CD4-positive, alpha-beta T cell treated with Interleukin-1 beta for 1 hour (primary cell): ENCODE measurements at regions not wholly inside any gene's neighbourhood (a gene's known extent, or its start where the extent isn't known, plus 50 kb on each side); places are given as distances from the start of the nearest gene placed in this dataset.
"Not testable (repeated sequence)": the region's sequence is repeated elsewhere in the genome, so short reads cannot be mapped to it uniquely, and the experiment has no call there.

Source experiments
- DNase-seq, 2 donors: peaks; one replicate each; pipeline ENCODE4 v3.0.0-alpha.2; 2020 to 2022

- not testable (repeated sequence) for DNase-seq
These were observed 1093.1 kb upstream of the DEFB115 start for GRCh38 chr20:30164389-30164788.

GRCh38 chr20:30167540-30167939 is 1089.9 kb upstream of the DEFB115 start:
- DNase-seq: no peak

GRCh38 chr20:30168025-30168799 is 1089.3 kb upstream of the DEFB115 start:
- peak; percentile 28 to 51 for DNase-seq

- DNase-seq: no peak
These were observed 1088.7 kb upstream of the DEFB115 start for GRCh38 chr20:30168800-30169138.

DNA sequence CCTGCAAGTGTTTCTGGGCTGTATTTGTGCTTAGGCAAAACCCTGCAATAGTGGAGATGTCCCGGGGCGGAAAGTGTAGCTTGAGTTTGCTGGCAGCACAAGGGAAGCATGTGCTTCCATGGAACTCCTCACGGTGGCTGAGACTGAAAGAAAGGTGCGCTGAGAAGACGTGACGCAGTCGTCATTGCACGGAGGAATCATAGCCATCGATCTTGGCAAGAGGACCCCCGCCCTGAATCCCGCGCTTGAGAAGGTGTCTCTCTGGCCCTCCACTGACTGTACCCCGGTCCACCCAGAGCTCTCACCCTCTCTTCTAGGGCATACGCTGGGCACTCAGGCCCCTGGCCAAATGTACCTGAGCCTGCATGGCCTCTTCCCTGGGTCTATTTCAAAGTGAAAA is 1081.8 kb upstream of the DEFB115 start:
- no peak for DNase-seq

- not testable (repeated sequence) for DNase-seq
These were observed 1074.3 kb upstream of the DEFB115 start for GRCh38 chr20:30183124-30183523.

GRCh38 chr20:30191785-30192184 is 1065.7 kb upstream of the DEFB115 start:
- DNase-seq: not testable (repeated sequence)

DNA sequence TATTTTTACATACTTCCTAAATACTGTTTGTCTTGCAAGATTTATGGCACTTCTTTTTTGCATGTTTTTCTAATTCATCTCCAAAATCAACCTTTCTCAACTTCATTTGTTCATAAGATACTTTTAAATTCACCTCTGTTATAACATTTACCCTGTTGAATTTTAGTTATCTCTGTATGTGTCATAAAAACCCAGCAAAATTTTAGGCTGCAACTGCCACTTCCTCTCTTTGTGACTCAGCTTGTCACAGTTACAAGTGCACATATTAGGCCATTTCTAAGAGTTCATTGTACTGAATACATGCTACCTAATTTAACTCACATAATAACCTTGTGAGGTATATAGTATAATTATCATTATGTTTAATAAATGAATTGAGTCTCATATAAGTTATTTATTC is 1023.0 kb upstream of the DEFB115 start:
- not testable (repeated sequence) for DNase-seq

GRCh38 chr20:30275073-30275472 is 982.4 kb upstream of the DEFB115 start:
- DNase-seq: not testable (repeated sequence)

DNA sequence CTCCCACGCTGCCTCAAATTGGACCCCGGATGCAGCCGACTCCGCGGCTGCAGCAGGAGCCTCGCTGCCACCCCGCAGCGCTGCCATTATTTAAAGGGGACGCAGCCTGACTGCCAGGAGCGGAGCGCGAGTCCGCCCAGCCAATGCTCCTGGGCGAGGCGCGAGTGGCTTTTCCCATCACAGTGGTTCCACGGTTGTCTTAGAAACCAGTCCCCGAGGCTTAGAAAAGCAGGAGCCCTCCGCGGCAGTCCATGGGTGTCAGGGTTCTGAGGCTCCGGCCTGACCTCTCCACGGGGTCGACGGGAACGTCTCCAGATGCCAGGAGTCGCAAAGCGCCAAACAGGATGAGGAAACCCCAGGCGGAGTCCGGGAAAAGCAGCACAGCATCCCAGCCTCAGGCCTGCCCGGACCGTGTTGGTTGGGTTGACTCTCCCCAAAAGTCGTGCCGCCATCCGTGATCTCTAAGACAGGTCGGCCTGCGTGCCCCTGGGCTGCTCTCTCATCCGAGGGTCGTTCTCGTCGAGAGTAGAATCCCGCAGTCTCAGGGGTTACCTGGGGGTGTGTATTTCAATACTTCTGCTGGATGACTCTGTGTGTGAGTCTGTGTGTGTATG is 975.8 kb upstream of the DEFB115 start:
- no peak for DNase-seq

DNA sequence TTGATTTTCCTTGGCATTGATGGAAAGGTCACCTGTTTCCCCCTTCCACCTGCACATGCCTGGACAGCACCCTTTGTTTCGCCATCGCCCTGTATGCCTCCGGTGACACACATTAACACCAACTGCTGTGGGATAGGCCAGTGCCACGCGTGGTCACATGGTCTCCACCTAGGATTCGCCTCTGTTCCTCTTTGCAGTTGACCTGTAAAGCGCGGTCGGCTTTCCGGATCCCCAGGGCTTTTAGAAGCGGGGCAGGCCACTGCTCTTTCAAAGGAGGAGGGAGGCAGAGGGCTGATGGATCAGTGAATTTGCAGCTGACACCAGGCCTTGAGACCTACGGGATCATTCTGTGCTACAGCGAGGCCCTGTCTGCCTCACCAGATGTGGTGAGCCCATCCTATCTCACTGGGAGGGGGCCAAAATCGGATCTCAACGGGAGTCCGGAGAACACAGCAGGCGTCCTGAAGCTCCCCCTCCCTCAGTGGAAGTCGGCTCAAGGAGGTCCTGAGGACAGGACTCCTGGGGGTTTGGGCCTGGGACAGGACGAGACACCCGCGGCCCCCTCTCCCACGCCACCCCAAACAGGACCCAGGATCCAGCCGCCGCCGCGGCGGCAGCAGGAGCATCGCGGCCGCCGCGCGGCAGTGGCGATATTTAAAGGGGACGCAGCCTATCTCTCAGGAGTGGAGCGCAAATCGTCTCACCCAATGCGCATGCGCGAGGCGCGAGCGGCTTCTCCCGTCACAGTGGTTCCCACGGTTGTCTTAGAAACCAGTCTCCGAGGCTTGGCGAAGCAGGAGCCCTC is 973.8 kb upstream of the DEFB115 start:
- peak; percentile 82 to 85 for DNase-seq

GRCh38 chr20:30284281-30284905 is 973.1 kb upstream of the DEFB115 start:
- no peak for DNase-seq

DNA sequence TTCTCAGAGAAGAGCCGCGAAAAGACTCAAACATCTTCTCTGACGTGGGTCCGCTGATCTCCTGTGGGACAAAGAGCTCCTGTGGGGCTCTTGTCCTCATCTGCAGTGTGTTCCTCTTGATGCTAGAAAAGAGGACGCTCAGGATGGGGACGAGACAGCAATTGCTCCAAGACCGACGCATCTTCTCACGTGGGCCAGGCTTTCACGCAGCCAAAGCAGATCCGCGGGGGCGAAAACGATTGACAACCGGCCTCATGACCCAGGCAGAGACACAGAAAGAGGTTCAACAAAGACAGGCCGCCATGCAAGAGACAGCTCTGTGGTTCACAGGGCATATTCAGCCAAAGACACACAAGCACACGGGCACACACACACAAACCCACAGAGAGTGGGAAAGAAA is 971.8 kb upstream of the DEFB115 start:
- no peak for DNase-seq

DNA sequence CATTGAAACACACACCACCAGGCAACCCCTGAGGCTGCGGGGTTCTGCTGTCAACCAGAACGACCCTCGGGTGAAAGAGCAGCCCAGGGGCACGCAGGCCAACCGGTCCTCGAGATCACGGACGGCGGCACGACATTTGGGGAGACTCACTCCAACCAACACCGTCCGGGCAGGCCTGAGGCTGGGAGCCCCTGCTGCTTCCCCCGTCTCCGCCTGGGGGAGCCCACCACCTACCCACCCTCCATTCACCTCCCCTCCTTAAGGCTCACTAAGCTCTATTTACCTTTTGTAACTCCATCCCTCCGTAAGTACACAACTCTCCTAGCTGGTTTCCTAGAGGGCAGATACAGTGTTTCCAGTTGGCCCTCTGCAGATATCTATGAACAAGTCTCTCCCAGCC is 971.3 kb upstream of the DEFB115 start:
- DNase-seq: no peak

DNA sequence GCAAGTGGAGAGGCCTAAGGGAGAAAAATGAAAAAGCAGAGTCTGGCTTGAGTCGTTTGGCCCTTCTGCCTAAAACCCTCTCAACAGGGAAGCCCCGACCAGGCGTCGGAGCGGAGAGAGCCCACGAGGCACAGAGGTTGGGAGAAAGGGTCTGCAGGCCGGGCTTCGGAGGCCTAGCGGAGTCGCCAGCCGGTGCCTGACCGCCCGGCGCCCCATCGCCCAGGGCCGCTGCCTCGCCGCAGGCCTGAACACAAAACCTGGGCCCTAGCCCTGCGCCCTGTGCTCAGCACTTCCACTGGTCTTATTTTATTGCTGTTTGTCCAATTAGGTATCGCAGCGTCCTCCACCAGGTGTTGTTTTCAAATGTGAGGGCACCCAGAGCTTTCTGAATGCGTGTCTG is 970.0 kb upstream of the DEFB115 start:
- DNase-seq: not testable (repeated sequence)

- DNase-seq: no peak
These were observed 969.1 kb upstream of the DEFB115 start for GRCh38 chr20:30288346-30288745.

DNA sequence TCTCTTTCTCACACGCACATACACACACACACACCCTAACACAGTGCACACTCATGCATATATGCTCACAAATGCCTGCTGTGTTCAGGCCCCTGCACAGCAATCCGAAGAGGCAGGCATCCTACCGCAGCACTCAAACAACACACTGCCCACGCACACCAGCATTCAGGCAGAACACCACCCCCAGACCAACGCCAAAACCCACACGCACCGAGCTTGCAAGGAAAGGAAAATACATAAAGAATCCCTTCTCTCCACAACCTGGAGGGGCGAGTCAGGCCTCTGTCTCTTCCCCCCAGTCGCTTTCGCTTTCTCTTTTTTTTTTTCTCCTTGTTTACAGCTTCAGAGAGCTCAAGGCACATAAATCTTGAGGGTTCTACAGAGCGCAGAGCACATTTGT is 968.4 kb upstream of the DEFB115 start:
- peak in 1 of 2 donors; percentile 25 for DNase-seq

DNA sequence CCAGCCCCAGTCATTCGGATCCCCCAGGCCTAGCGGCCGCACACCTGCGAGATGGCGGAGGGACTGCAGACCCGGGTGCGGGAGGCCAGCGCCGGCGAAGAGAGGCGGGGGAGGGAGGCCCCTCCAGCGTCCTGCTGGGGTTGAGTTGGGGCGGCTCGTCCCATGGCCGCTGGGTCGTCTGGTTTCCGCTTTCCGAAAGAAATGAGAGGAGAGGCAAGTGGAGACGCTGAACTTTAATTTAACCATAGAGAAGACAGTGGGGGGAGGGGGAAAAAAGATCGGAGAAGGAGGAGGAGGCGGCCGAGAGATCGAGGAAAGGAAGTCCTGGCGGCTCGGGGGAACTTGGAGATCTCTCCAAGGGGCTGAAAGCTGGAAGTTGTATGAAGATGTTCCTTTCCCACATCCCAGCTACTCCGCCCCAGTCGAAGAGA is 967.7 kb upstream of the DEFB115 start:
- DNase-seq: peak in 1 of 2 donors; percentile 15

DNA sequence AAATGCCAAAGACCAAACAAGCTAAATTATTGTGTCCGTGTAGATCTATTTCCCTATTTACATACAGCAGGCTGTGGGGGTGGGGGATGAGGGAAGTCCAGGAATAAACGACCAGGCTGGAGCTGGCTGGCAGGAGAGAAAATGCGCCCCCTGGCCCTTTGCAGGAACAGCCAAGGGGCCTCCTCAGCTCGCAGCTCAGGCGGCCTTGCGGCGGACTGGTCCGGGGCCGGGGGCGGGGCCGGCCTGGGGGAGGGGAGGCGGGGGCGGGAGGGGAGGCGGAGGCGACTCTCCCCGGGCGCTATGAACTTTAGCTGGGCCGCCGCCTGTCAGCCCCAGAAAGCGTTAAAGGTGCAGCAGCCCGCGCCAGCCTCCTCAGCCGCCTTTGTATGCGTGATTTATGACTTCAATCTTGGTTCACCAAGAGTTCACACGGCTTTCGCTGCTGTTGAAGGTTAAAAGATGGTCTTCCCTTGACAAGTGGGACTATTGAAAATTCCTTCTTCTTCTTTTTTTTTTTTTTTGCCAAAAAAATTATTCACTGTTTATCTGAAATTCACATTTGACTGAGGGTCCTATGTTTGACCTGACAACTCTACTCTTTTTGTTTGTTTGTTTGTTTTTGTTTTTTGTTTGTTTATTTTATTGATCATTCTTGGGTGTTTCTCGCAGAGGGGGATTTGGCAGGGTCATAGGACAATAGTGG is 967.0 kb upstream of the DEFB115 start:
- DNase-seq: peak; percentile 27 to 44

DNA sequence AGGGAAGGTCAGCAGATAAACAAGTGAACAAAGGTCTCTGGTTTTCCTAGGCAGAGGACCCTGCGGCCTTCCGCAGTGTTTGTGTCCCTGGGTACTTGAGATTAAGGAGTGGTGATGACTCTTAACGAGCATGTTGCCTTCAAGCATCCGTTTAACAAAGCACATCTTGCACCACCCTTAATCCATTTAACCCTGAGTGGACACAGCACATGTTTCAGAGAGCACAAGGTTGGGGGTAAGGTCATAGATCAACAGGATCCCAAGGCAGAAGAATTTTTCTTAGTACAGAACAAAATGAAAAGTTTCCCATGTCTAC is 966.4 kb upstream of the DEFB115 start:
- not testable (repeated sequence) for DNase-seq

DNA sequence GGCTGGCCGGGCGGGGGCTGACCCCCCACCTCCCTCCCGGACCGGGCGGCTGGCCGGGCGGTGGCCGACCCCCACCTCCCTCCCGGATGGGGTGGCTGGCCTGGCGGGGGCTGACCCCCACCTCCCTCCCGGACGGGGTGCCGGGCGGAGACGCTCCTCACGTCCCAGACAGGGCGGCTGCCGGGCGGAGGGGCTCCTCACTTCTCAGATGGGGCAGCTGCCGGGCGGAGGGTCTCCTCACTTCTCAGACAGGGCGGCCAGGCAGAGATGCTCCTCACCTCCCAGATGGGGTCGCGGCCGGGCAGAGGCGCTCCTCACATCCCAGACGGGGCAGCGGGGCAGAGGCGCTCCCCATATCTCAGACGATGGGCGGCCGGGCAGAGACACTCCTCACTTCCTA is 965.8 kb upstream of the DEFB115 start:
- DNase-seq: not testable (repeated sequence)

DNA sequence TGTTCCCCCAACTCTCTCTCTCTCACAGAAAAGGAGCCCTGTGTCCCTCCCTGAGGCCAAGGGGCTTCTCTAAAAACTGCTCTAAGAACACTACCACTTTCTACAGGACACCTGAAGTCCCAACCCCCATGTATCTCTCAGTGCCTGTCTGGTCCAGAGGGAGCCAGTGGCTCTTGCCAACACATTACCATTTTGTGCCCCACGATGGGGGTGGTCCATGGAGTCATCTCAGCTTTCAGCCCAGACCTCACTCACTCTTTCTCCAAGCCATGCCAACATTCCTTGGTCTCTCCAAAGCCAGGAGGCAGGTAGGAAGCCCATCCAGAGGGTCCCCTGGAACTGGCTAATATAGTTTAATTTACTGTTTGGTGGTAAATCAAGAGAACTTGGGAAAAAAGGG is 962.1 kb upstream of the DEFB115 start:
- DNase-seq: not testable (repeated sequence)

- DNase-seq: not testable (repeated sequence)
These were observed 961.5 kb upstream of the DEFB115 start for GRCh38 chr20:30295967-30296366.
